CD14-positive monocyte (primary cell): ENCODE measurements at regions not wholly inside any gene's neighbourhood (a gene's known extent, or its start where the extent isn't known, plus 50 kb on each side); places are given as distances from the start of the nearest gene placed in this dataset.

Experiments used
- DNase-seq, 3 donors: peaks; one replicate each; pipeline ENCODE4 v3.0.0-alpha.2; 2011 to 2022
- H2AFZ ChIP-seq: 2 replicates; pipeline ENCODE4 v1.6.0; 2012; ENCODE audit warnings: mild to moderate bottlenecking, low read depth, low read length, inconsistent platforms; ENCODE audit not compliant: insufficient read depth, poor library complexity, severe bottlenecking
- H3K27ac ChIP-seq, 2 donors: 1 replicate in 1 of 2; 2 replicates in 1 of 2; pipeline ENCODE4 v1.5.1; 2012 to 2013; ENCODE audit warnings: low read length in 2 of 2, control low read depth in 1 of 2, inconsistent platforms in 1 of 2, low read depth in 1 of 2, mild to moderate bottlenecking in 1 of 2
- H3K27me3 ChIP-seq, 2 donors: one replicate each; pipeline versions ENCODE4 v1.6.0 to v1.6.1; 2011 to 2013; ENCODE audit warnings: low read length in 2 of 2; ENCODE audit not compliant: control insufficient read depth in 2 of 2, insufficient read depth in 2 of 2
- H3K36me3 ChIP-seq, 2 donors: replicated peaks in 1 of 2; 1 replicate in 1 of 2; 2 replicates in 1 of 2; pipeline versions ENCODE4 v1.5.1 to v1.6.1; 2012 to 2013; ENCODE audit warnings: low read length in 2 of 2, control low read depth in 1 of 2, inconsistent platforms in 1 of 2, mild to moderate bottlenecking in 1 of 2; ENCODE audit not compliant: insufficient read depth in 2 of 2, control insufficient read depth in 1 of 2
- H3K4me1 ChIP-seq, 2 donors: 1 replicate in 1 of 2; 2 replicates in 1 of 2; pipeline versions ENCODE4 v1.5.1 to v1.6.1; 2012 to 2013; ENCODE audit warnings: low read length in 2 of 2, control low read depth in 1 of 2, inconsistent platforms in 1 of 2, mild to moderate bottlenecking in 1 of 2, moderate library complexity in 1 of 2; ENCODE audit not compliant: insufficient read depth in 2 of 2, control insufficient read depth in 1 of 2
- H3K4me2 ChIP-seq: replicated peaks from 2 replicates; pipeline ENCODE3; 2012; ENCODE audit warnings: low read length, moderate library complexity, mild to moderate bottlenecking; ENCODE audit not compliant: poor library complexity, severe bottlenecking; ENCODE audit errors: extremely low read depth
- H3K4me3 ChIP-seq, 3 experiments: fragments of 200-600 bp in 1 of 3; sonication (generic) in 1 of 3; replicated peaks in 1 of 3; 1 replicate in 2 of 3; 2 replicates in 1 of 3; pipeline ENCODE4 v1.5.1; 2011 to 2013; ENCODE audit warnings: low read length in 3 of 3, mild to moderate bottlenecking in 3 of 3, control low read depth in 2 of 3, low read depth in 2 of 3, inconsistent platforms in 1 of 3, moderate library complexity in 1 of 3
- H3K79me2 ChIP-seq: 2 replicates; pipeline ENCODE4 v1.6.0; 2012; ENCODE audit warnings: mild to moderate bottlenecking, control low read depth, inconsistent platforms, low read length, moderate library complexity; ENCODE audit not compliant: insufficient read depth
- H3K9ac ChIP-seq: 2 replicates; pipeline ENCODE4 v1.6.0; 2017; ENCODE audit warnings: low read length, mild to moderate bottlenecking; ENCODE audit not compliant: insufficient read depth, poor library complexity, severe bottlenecking
- H3K9me3 ChIP-seq, 2 donors: replicated peaks in 1 of 2; 1 replicate in 1 of 2; 2 replicates in 1 of 2; pipeline versions ENCODE4 v1.5.1 to v1.6.1; 2012 to 2013; ENCODE audit warnings: low read length in 2 of 2, control low read depth in 1 of 2; ENCODE audit not compliant: control insufficient read depth in 1 of 2, insufficient read depth in 1 of 2
- H4K20me1 ChIP-seq: 2 replicates; pipeline ENCODE4 v1.6.0; 2012; ENCODE audit warnings: mild to moderate bottlenecking, low read length, control low read depth, moderate library complexity; ENCODE audit not compliant: insufficient read depth
- H3K27ac Mint-ChIP-seq, 7 donors: one replicate each; pipeline ENCODE4 v1.8.0; 2020; ENCODE audit warnings: mild to moderate bottlenecking in 7 of 7, mixed read lengths in 7 of 7, moderate library complexity in 6 of 7, inconsistent platforms in 2 of 7
- H3K27me3 Mint-ChIP-seq, 3 donors: one replicate each; pipeline ENCODE4 v1.8.0; 2021 to 2022; ENCODE audit warnings: low read depth in 3 of 3, mild to moderate bottlenecking in 3 of 3, mixed read lengths in 3 of 3, moderate library complexity in 3 of 3, inconsistent platforms in 1 of 3
- H3K36me3 Mint-ChIP-seq, 2 donors: one replicate each; pipeline ENCODE4 v1.8.0; 2020; ENCODE audit warnings: mixed read lengths in 2 of 2, inconsistent platforms in 1 of 2, mild to moderate bottlenecking in 1 of 2
- H3K4me1 Mint-ChIP-seq: one replicate; pipeline ENCODE4 v1.8.0; 2020; ENCODE audit warnings: mild to moderate bottlenecking, mixed read lengths
- H3K4me3 Mint-ChIP-seq, 2 donors: one replicate each; pipeline ENCODE4 v1.8.0; 2020; ENCODE audit warnings: mild to moderate bottlenecking in 2 of 2, mixed read lengths in 2 of 2, moderate library complexity in 1 of 2
- H3K9me3 Mint-ChIP-seq, 7 donors: one replicate each; pipeline ENCODE4 v1.8.0; 2020 to 2022; ENCODE audit warnings: mixed read lengths in 7 of 7, mild to moderate bottlenecking in 6 of 7, moderate library complexity in 6 of 7, inconsistent platforms in 2 of 7
- CTCF ChIP-seq: fragments of 200-600 bp; IDR thresholded peaks from one replicate; pipeline ENCODE4 v1.8.0; 2022; ENCODE audit warnings: antibody characterized with exemption, mild to moderate bottlenecking
- WGBS: methylation state at CpG from one replicate; pipeline ENCODE4 v1.1.5; 2013; ENCODE audit warnings: missing lambda C conversion rate; ENCODE audit not compliant: insufficient coverage; 5-methylcytosine and 5-hydroxymethylcytosine counted together
- intact Hi-C, 2 donors: fragments of 100-400 bp; cut with micrococcal nuclease; formaldehyde crosslinking; loops; one replicate each; pipeline versions ENCODE4 v1.15.0 to v1.15.1; 2023

DNA sequence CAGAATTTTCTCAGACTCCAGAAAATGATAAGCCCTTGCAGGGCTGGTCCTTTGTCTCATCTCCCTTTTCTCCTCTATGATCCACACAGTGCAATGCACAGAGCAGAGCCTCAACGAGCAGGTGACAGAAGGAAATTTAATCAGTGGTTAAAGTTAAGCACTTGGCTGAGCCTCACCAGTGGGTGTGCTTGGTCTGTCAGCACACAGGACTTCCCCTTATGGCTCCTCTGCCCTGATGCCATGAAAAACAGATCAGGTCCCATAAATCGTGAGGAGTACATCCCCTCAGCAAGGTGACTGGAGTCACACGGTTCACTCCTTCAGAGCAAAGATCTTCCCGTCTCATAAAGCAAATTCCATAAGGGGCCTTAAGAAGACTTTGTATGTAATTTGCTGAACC lies 818.2 kb downstream of the UQCRFS1 start:
- H3K4me1 Mint-ChIP-seq, result peaks cover 10% of the 10 kb centered on the region
- no peak overlapping the region for H2AFZ ChIP-seq
- H3K79me2 ChIP-seq, result no peaks in the 10 kb centered on the region
- H3K4me3 Mint-ChIP-seq, result no peak overlapping the region
- WGBS, result no CpG with 5 or more reads among the region's 4 CpGs
- H3K36me3 ChIP-seq, result no peaks in the 10 kb centered on the region
- peaks cover 0 to 5% (median 2%) of the 10 kb centered on the region in 7 donors for H3K9me3 Mint-ChIP-seq
- no peak overlapping the region for H3K9ac ChIP-seq
- H3K4me1 ChIP-seq, result no peaks in the 10 kb centered on the region
- intact Hi-C loops, result no loop called here
- no peaks in the 10 kb centered on the region for H3K27me3 ChIP-seq
- H3K27ac ChIP-seq, result no peak overlapping the region
- H3K9me3 ChIP-seq, result no peaks in the 10 kb centered on the region
- TF ChIP-seq CTCF, result no peak
- H3K27ac Mint-ChIP-seq, result no peak overlapping the region
- no peak overlapping the region for H3K4me2 ChIP-seq
- H3K36me3 Mint-ChIP-seq, result no peaks in the 10 kb centered on the region
- no peaks in the 10 kb centered on the region for H4K20me1 ChIP-seq
- no peak overlapping the region for H3K4me3 ChIP-seq
- no peak for DNase-seq
- peaks cover 0 to 1% (median 0%) of the 10 kb centered on the region in 3 donors for H3K27me3 Mint-ChIP-seq

DNA sequence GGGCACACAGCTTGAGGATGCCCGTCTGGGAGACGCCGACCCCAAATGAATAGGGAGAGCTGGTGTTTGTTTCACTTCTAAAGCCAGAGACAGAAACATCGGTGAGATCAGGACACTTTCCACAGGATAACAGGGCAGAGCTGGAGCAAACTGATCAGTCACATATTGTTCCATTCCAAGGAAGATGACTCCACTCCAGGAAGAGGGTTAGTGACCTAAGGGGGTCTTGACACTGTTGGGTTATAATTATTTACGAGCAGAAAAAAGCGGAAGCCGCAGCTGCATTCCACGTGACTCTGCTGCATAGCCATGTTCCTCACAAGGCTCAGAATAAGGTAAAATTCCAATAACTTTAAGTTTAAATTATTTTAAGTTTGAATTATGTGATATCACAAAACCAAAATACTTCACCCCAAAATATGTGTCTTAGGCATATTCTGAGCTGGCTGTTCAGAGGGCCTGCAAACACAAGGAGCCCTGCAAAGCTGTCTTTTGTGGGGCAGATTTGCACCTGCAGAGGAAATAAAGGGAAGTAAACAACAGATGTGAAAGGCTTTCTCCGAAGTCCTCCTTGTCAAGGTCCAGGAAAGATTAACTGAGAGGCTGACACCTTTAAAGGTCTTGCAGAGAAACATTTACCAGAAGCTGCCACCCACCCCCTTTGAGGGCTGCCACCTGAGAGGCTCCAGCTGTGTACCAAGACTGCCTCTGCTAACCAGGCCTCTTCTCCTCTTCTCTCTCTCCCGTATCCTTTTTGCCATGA lies 819.2 kb downstream of the UQCRFS1 start:
- Mint-ChIP-seq H3K27ac (peak overlapping the region in 1 of 7 donors; percentile 72), H3K4me3 (peak overlapping the region; percentile 67 to 94), H3K27me3 (peaks cover 0 to 3% (median 1%) of the 10 kb centered on the region in 3 donors), H3K9me3 (peaks cover 0 to 4% (median 0%) of the 10 kb centered on the region in 7 donors), H3K36me3 (no peaks in the 10 kb centered on the region), H3K4me1 (peaks cover 10% of the 10 kb centered on the region)
- TF ChIP-seq CTCF, result no peak
- Histone ChIP-seq H3K9ac (peak overlapping the region; percentile 46), H4K20me1 (no peaks in the 10 kb centered on the region), H3K4me3 (peak overlapping the region in 2 of 3 experiments; percentile 26 to 62), H2AFZ (peak overlapping the region; percentile 53), H3K79me2 (no peaks in the 10 kb centered on the region), H3K4me1 (no peaks in the 10 kb centered on the region), H3K27me3 (no peaks in the 10 kb centered on the region), H3K9me3 (peaks cover 0 to 1% of the 10 kb centered on the region in 2 donors), H3K36me3 (no peaks in the 10 kb centered on the region), H3K4me2 (peak overlapping the region; percentile 67), H3K27ac (no peak overlapping the region)
- DNase-seq, result peak in 1 of 3 donors; percentile 7
- intact Hi-C loops, result no loop called here
- 0% methylated on average over 3 of the region's 10 CpGs for WGBS
